Hepatocyte (in vitro differentiated cells): ENCODE measurements at regions not wholly inside any gene's neighbourhood (a gene's known extent, or its start where the extent isn't known, plus 50 kb on each side); places are given as distances from the start of the nearest gene placed in this dataset.
"Not testable (repeated sequence)": the region's sequence is repeated elsewhere in the genome, so short reads cannot be mapped to it uniquely, and the experiment has no call there.

Experiments
- DNase-seq: peaks from one replicate; pipeline ENCODE4 v3.0.0-alpha.2; 2016; ENCODE audit warnings: low spot score
- H2AFZ ChIP-seq: fragments of 200-600 bp; sonication (generic); 2 replicates; pipeline ENCODE4 v1.6.0; 2016; ENCODE audit warnings: antibody characterized with exemption, mild to moderate bottlenecking
- H3K27ac ChIP-seq: fragments of 200-600 bp; sonication (generic); 2 replicates; pipeline ENCODE4 v1.5.1; 2016; ENCODE audit warnings: mild to moderate bottlenecking
- H3K27me3 ChIP-seq: fragments of 200-600 bp; sonication (generic); 2 replicates; pipeline ENCODE4 v1.6.1; 2016
- H3K36me3 ChIP-seq: fragments of 200-600 bp; sonication (generic); replicated peaks from 2 replicates; pipeline ENCODE4 v1.5.1; 2016; ENCODE audit warnings: low read depth; ENCODE audit not compliant: insufficient read depth
- H3K4me1 ChIP-seq: fragments of 200-600 bp; sonication (generic); 2 replicates; pipeline ENCODE4 v1.5.1; 2016; ENCODE audit warnings: mild to moderate bottlenecking, moderate library complexity; ENCODE audit not compliant: insufficient read depth
- H3K4me2 ChIP-seq: fragments of 200-600 bp; sonication (generic); 2 replicates; pipeline ENCODE4 v1.6.0; 2016
- H3K4me3 ChIP-seq: fragments of 200-600 bp; sonication (generic); 2 replicates; pipeline ENCODE4 v1.5.1; 2016; ENCODE audit warnings: mild to moderate bottlenecking
- H3K79me2 ChIP-seq: fragments of 200-600 bp; sonication (generic); 2 replicates; pipeline ENCODE4 v1.6.0; 2017; ENCODE audit warnings: mild to moderate bottlenecking
- H3K9me2 ChIP-seq: fragments of 200-600 bp; sonication (generic); replicated peaks from 2 replicates; pipeline ENCODE4 v1.6.0; 2017; ENCODE audit warnings: mild to moderate bottlenecking; ENCODE audit not compliant: insufficient read depth
- H3K9me3 ChIP-seq: fragments of 200-600 bp; sonication (generic); 2 replicates; pipeline ENCODE4 v1.5.1; 2016; ENCODE audit warnings: low read depth, mild to moderate bottlenecking
- H4K20me1 ChIP-seq: fragments of 200-600 bp; sonication (generic); 2 replicates; pipeline ENCODE4 v1.6.0; 2016; ENCODE audit warnings: mild to moderate bottlenecking; ENCODE audit not compliant: insufficient read depth, poor library complexity, severe bottlenecking
- EZH2 ChIP-seq: fragments of 200-600 bp; sonication (generic); IDR thresholded peaks from 2 replicates; pipeline ENCODE4 v1.6.1; 2016; ENCODE audit warnings: antibody characterized with exemption, mild to moderate bottlenecking, borderline replicate concordance
- EZH2phosphoT487 ChIP-seq: fragments of 200-600 bp; sonication (generic); IDR thresholded peaks from one replicate; pipeline ENCODE4 v1.6.1; 2018; ENCODE audit warnings: antibody characterized with exemption, mild to moderate bottlenecking, low read depth, moderate library complexity; ENCODE audit not compliant: unreplicated experiment, severe bottlenecking
- WGBS: methylation state at CpG from one replicate; pipeline ENCODE4 v1.1.6; 2016; ENCODE audit warnings: low lambda C conversion rate; ENCODE audit errors: missing lambda C conversion rate; 5-methylcytosine and 5-hydroxymethylcytosine counted together
- TF ChIP-seq, protein P1 (sequence below): fragments of 200-600 bp; sonication (generic); IDR thresholded peaks from 2 replicates; pipeline ENCODE4 v1.5.1; 2016; ENCODE audit warnings: antibody characterized with exemption, mild to moderate bottlenecking; ENCODE audit not compliant: poor library complexity

DNA sequence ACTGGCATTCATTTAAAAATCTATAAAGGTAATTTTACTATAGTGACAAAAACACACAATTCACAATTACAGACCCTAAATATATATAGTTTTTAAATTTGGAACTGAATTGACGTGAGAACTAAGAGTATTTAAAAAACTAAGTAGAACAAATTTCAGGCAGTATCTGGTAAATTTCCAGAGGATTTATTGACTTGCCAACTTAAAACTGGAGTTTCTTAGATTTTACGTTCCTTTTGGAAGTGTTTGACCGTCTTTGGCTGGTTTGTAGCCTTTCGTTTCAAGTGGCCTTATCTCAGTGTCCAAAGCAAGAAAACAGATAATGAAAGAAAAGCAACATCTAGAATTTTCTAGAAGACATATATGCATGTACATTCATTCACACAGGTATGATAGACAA is 234.4 kb upstream of the VLDLR start:
- TF ChIP-seq EZH2phosphoT487 (no peak), EZH2 (no peak)
- TF ChIP-seq, protein P1, sequence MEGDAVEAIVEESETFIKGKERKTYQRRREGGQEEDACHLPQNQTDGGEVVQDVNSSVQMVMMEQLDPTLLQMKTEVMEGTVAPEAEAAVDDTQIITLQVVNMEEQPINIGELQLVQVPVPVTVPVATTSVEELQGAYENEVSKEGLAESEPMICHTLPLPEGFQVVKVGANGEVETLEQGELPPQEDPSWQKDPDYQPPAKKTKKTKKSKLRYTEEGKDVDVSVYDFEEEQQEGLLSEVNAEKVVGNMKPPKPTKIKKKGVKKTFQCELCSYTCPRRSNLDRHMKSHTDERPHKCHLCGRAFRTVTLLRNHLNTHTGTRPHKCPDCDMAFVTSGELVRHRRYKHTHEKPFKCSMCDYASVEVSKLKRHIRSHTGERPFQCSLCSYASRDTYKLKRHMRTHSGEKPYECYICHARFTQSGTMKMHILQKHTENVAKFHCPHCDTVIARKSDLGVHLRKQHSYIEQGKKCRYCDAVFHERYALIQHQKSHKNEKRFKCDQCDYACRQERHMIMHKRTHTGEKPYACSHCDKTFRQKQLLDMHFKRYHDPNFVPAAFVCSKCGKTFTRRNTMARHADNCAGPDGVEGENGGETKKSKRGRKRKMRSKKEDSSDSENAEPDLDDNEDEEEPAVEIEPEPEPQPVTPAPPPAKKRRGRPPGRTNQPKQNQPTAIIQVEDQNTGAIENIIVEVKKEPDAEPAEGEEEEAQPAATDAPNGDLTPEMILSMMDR = no peak
- Histone ChIP-seq H3K4me2 (no peak overlapping the region), H3K9me2 (no peaks in the 10 kb centered on the region), H3K27me3 (no peaks in the 10 kb centered on the region), H3K4me3 (no peak overlapping the region), H3K27ac (no peak overlapping the region), H4K20me1 (no peaks in the 10 kb centered on the region), H2AFZ (no peak overlapping the region), H3K4me1 (no peaks in the 10 kb centered on the region), H3K36me3 (no peaks in the 10 kb centered on the region), H3K79me2 (no peaks in the 10 kb centered on the region), H3K9me3 (no peaks in the 10 kb centered on the region)
- no peak for DNase-seq
- WGBS = 72% methylated on average over 4 of the region's 4 CpGs

DNA sequence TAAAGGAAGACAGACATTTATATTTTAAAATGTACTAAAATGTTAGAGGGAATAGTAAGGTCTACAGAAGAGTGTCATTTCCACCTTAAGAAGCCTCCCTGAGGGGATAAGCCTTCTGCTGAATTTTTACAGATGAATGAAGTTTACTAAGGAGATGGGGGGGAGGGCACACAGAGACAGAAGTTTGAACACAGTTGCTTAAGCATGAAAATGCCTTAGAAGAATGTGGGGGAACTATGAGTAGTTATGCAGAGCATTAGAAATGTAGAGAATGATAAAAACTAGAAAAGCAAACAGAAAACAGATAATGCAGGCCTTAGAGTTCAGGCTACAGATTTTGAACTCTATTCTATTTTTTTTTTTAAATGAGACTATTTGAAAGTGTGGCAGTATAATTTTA is 232.2 kb upstream of the VLDLR start:
- no peaks in the 10 kb centered on the region for H4K20me1 ChIP-seq
- H3K79me2 ChIP-seq = no peaks in the 10 kb centered on the region
- no peaks in the 10 kb centered on the region for H3K36me3 ChIP-seq
- no peak overlapping the region for H3K4me2 ChIP-seq
- no peaks in the 10 kb centered on the region for H3K4me1 ChIP-seq
- H2AFZ ChIP-seq = no peak overlapping the region
- H3K4me3 ChIP-seq = no peak overlapping the region
- no peak for DNase-seq
- no peaks in the 10 kb centered on the region for H3K9me2 ChIP-seq
- TF ChIP-seq, protein P1 = no peak
- no peak for TF ChIP-seq EZH2phosphoT487
- TF ChIP-seq EZH2 = no peak
- H3K27ac ChIP-seq = no peak overlapping the region
- H3K9me3 ChIP-seq = no peaks in the 10 kb centered on the region
- H3K27me3 ChIP-seq = no peaks in the 10 kb centered on the region

DNA sequence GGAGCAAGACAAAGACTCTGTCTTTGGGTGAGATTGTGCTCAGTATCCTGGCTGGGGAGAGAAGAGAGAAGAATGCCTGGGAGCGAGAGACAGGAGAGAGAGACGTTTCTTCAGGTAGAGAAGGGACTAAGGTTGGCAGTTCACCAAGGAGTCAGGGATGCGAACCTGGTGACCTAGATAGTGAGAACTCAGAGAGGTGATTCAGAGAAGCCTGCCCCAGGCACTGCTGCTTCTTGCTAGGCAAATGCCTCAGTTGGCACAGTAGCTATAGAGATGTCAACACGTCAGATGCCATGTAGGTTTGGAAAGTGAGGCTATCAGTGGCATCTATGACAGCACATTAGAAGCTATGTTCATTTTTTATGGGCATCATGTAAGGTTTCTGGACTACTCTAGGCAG is 231.6 kb upstream of the VLDLR start:
- Histone ChIP-seq H3K9me3 (no peaks in the 10 kb centered on the region), H3K36me3 (no peaks in the 10 kb centered on the region), H3K27me3 (no peaks in the 10 kb centered on the region), H3K9me2 (no peaks in the 10 kb centered on the region), H3K27ac (no peak overlapping the region), H2AFZ (no peak overlapping the region), H4K20me1 (no peaks in the 10 kb centered on the region), H3K79me2 (no peaks in the 10 kb centered on the region), H3K4me3 (no peak overlapping the region), H3K4me1 (no peaks in the 10 kb centered on the region), H3K4me2 (no peak overlapping the region)
- 90% methylated on average over 4 of the region's 4 CpGs for WGBS
- DNase-seq = no peak
- TF ChIP-seq EZH2phosphoT487 = no peak
- TF ChIP-seq, protein P1 = no peak
- TF ChIP-seq EZH2 = no peak

DNA sequence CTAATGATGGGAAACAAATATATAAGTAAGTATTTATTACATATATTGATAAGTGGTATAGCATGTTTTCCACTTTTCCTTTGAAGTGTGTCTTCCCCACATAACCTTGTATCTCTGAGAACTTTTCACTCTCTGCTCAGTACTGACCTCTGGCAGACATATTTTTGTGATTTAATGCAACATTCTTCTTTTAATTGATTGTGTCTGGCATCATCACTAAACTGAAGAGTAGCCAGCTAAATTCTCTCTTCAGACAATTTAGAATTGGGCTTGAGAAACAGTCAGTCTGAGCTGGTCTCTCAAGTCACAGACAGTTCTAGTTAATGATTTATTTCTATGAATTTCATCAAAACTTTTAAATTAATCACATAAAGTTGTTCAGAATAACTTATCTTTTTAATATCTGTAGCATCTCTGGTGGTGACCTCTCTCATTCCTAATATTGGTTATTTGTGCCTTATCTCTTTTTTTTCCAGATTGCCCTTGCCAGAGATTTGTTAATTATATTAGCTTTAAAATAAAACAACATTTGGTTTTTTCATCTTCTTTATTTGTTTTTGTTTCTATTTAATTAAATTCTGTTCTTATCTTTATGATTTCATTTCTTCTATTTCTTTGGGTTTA is 230.0 kb upstream of the VLDLR start:
- not testable (repeated sequence) for H3K9me3 ChIP-seq

DNA sequence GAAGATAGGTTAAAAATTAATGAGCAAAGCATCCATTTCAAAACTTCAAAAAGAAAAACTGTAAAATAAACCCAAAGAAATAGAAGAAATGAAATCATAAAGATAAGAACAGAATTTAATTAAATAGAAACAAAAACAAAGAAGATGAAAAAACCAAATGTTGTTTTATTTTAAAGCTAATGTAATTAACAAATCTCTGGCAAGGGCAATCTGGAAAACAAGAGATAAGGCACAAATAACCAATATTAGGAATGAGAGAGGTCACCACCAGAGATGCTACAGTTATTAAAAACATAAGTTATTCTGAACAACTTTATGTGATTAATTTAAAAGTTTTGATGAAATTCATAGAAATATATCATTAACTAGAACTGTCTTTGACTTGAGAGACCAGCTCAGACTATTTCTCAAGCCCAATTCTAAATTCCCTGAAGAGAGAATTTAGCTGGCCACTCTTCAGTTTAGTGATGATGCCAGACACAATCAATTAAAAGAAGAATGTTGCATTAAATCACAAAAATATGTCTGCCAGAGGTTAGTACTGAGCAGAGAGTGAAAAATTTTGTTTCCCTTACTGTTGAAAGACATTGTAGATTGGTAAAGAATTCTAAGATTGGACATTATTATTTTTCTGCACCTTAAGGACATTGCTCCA is 227.4 kb upstream of the VLDLR start:
- H2AFZ ChIP-seq, H3K4me3 ChIP-seq, H3K79me2 ChIP-seq, H3K9me2 ChIP-seq, H4K20me1 ChIP-seq, H3K4me2 ChIP-seq, H3K4me1 ChIP-seq, H3K27ac ChIP-seq, H3K36me3 ChIP-seq, DNase-seq, H3K27me3 ChIP-seq, H3K9me3 ChIP-seq: not testable (repeated sequence)

More for the DNA sequence above, 230.0 kb upstream of the VLDLR start:
- H2AFZ ChIP-seq, H3K4me1 ChIP-seq, H4K20me1 ChIP-seq, DNase-seq, H3K4me3 ChIP-seq, H3K36me3 ChIP-seq, H3K27me3 ChIP-seq, H3K9me2 ChIP-seq, H3K79me2 ChIP-seq, H3K27ac ChIP-seq, H3K4me2 ChIP-seq: not testable (repeated sequence)
